Activated CD4-positive, CD25-positive, alpha-beta regulatory T cell (primary cell): ENCODE measurements at regions not wholly inside any gene's neighbourhood (a gene's known extent, or its start where the extent isn't known, plus 50 kb on each side); places are given as distances from the start of the nearest gene placed in this dataset.

Experiments used
- DNase-seq, 4 experiments: peaks; one replicate each; lab custom pipeline; 2025; lab: John Stamatoyannopoulos, UW

DNA sequence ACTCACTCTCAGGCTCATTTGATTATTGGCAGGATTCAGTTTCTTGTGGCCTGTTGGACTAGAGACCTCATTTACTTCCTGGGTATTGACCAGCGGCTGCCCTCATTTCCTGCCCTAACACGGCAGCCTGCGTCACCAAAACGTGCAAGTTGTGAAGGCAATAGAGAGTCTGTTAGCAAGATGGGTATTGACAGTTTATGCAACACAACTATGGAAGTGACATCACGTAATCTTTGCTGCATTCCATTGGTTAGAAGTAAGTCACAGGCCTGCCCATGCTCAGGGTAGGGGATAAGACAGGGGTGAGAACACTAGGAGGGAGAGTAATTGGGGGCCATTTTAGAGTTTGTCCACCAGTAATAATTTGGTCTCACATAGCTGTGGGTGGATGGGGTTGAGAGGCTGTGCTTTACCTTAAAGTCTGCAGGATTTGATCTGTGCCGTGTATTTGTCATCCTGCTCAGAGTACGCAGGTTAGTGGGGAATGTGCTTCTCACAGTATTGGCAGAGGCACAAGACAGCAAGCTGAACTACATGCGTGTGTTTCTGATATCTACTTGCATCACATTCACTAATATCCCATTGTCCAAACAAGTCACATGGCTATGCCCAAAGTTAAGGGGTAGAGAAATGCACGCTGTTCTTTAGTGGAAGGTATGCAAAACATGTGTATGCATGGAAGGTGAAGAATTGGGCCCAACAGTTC lies 83.3 kb downstream of the EDEM1 start:
- no peak for DNase-seq

DNA sequence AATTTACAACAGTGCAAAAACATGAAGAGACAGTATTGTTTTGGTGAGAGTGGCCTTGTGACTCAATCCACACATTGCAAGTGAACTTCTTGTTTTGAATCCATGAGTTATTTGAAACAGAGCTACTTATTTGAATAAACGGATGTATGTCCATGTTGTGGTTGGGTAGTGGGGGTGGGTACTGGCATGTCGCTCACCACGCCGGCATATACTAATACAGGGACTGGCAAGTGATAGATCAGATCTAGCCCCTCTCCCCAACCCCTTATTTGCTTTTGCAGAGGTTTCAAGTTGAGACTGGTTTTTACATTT lies 83.8 kb downstream of the EDEM1 start:
- DNase-seq = no peak

- no peak for DNase-seq
These were observed 84.9 kb downstream of the EDEM1 start for GRCh38 chr3:5272387-5272786.

- DNase-seq = no peak
These were observed 86.6 kb downstream of the EDEM1 start for GRCh38 chr3:5274091-5274490.

GRCh38 chr3:5275529-5275928 lies 88.0 kb downstream of the EDEM1 start:
- no peak for DNase-seq

GRCh38 chr3:5276934-5277333 lies 89.4 kb downstream of the EDEM1 start:
- no peak for DNase-seq

- no peak for DNase-seq
These were observed 90.2 kb downstream of the EDEM1 start for GRCh38 chr3:5277612-5278236.

- DNase-seq = no peak
These were observed 91.2 kb downstream of the EDEM1 start for GRCh38 chr3:5278666-5279065.

DNA sequence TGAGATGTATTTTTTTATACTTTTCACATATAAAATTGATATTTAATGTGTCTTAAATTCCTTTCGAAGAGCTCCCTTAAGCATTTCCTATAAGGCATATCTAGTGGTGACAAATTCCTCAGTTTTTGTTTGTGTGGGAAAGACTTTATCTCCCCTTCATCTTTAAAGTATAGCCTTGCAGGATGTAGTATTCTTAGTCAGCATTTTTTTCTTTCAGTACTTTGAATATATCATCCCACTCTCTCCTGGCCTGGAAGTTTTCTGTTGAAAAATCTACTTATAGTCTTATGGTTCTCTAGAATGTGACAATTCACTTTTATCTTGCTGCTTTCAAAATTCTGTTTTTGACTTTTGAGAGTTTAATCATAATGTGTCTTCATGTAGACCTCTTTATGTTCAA lies 95.2 kb downstream of the EDEM1 start:
- DNase-seq = no peak

DNA sequence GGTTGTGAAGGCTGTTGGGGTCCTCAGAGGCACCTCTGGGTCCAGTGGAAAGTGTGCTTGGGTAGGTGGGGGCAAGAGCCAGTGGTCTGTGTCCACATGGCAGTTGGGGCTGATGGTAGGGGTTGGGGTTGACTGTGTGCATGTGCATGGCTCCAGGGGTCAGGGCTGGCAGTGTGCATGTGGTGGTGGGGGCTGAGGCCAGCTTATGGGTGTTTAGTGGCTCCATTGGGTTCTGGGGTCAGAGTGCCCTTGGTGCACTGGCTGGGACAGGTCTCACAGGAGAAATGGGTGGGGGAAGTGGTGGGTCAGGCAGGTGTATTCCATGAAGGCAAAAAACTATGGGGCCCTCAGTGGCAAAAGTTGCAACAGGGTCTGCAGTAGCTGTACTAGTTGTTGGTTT lies 97.9 kb downstream of the EDEM1 start:
- DNase-seq = no peak

DNA sequence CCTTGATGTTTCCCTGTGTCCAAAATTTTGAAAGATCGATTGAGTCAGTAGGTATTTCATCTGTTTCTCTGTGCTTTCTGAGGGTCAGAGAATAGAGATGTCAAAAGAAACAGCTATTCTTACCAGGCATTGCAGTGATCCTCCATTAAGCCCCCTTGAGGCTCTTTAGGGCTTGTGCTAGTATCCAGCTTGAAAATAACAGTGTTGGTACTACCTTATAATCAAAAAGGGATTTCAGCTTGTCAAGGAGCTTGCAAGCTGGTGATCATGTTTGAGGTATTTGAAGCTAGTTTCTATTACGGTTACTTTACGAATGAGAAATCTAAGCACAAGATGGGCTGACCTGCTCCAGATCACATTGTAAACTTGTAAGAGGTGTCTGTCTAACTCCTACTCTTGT lies 103.4 kb downstream of the EDEM1 start:
- no peak for DNase-seq

GRCh38 chr3:5292512-5292911 lies 105.0 kb downstream of the EDEM1 start:
- no peak for DNase-seq

DNA sequence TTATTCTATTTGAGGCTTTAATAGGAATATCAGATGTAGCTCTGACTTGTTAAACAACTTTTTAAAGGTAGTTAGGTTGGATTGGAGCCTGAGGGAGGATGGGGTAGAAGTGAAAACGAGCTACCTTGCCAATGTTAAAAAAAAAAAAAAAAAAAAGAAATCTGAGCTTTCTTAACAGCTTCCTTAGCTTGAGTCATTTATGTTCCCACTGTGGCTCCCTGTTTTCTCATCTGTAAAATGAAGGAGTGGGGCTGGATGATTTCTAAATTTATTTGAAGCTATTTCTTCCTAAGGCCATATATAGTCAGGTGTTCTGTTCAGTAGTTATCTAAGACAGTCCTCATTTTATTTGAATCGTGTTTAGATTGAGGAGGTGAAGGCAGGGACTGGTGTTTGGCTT lies 105.7 kb downstream of the EDEM1 start:
- DNase-seq = no peak

GRCh38 chr3:5294356-5294755 lies 106.8 kb downstream of the EDEM1 start:
- DNase-seq = no peak

- DNase-seq = no peak
These were observed 107.7 kb downstream of the EDEM1 start for GRCh38 chr3:5295191-5295690.

- no peak for DNase-seq
These were observed 108.9 kb downstream of the EDEM1 start for GRCh38 chr3:5296362-5296761.

DNA sequence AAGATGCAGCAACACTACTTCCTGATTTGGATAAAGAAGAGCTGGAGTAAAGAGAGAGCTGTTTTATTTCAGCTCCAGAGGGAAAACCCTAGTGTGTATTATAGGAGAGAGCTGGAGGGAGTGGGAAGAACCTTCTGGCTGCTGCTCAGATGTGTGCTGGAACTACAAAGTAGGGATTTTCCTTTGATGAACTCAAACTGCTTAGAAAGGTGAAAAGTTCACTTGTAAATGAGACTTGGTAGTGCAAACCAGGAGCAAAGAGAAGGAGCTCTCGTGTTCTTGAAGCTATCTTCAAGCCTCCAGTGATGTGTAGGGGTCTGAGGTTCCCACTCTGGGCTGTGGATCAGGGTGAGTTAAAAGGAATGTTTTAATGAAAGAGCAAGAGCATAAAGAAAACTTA lies 110.4 kb downstream of the EDEM1 start:
- no peak for DNase-seq

DNA sequence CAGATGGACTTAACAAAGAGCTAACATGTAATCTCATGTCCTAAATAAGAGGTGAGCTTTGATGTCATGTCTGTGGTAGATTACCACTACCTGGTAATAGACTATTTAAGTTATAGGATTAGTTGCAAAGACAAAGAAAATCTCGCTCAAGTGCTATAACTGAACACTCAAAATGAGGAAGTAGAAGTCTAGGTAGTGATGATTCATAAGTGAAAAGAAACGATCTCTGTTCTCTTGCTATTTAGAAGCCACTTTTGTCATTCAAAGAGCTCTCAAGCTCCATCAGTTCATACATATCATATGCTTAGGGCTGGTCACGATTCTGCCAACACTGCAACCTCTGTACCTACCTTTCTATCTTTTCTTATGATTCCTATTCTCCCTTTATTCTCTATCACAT lies 110.9 kb downstream of the EDEM1 start:
- DNase-seq = no peak

DNA sequence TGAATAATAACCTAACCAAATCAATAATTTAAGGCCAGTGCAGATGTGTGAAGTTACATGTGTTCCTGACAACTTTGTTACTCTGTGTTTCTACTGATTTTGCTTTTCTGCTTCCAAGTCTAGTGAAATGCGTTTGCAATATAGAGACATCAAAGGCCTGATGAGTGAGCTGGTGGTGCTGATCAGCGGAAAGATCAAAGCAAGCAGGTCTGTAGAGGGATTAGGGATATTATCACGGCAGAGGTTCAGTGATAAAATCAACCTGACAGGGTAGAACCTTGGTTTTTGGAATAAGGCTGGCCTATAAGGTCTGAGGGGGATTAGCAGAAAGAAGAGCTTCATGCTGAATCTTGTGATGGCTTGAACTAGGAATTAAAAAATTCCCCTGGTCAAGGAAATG lies 111.7 kb downstream of the EDEM1 start:
- DNase-seq = no peak

- no peak for DNase-seq
These were observed 113.1 kb downstream of the EDEM1 start for GRCh38 chr3:5300638-5301037.

DNA sequence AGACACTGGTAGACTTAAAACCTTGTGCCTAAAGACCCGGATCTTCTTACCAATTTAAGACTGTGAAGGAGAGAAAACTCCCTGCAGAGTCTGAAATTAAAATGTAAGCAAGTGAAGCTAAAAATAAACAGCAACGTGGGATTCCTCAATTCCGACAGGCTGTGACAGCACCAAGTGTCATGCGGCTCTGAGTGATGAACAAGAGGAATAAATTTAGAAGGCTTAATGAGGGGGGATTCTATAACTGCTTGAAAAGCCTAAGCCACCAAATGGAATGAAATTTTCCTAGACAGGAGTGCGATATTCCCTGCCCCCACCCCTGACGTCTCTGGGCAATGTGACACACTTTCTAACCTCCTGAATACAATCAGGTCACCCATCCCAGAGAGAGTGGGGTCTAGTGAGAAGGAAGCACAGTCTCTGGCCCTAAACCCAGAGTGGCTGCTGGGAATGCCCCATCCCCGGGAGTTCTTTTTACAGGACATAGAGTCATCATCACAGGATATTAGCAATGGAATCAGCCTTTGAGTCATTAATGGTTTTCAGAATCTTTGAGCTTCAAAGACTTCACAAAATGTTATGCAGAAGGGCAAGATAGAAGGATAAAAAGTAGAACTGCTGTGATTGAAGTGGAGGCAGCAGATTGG lies 114.3 kb downstream of the EDEM1 start:
- no peak for DNase-seq

GRCh38 chr3:5302661-5303060 lies 115.2 kb downstream of the EDEM1 start:
- no peak for DNase-seq

DNA sequence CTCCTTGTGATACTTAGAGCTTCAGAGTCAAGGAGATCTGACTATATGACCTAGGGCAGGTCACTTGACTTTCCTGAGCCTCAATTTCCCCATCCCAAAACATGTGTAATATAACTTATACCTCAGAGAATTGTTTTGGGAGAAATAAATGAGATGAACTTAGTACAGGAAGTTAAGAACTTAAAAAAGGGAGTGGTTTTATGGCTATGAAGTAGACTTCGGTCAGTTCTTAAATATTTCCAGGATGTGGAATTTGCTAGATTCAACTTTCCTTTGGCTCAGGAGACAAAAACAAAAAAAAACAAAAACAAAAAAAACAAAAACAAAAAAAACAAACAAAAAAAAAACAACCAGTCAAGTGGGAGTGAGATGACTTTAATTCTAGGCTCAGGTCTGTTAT lies 116.7 kb downstream of the EDEM1 start:
- DNase-seq = no peak
